HK-2 (cell line): ENCODE measurements at regions not wholly inside any gene's neighbourhood (a gene's known extent, or its start where the extent isn't known, plus 50 kb on each side); places are given as distances from the start of the nearest gene placed in this dataset.

Source experiments
- DNase-seq: peaks from one replicate; pipeline ENCODE4 v3.0.0-alpha.2; 2018; ENCODE audit not compliant: unreplicated experiment

GRCh38 chr12:18899162-18899561, 161.2 kb downstream of the CAPZA3 start:
- no peak for DNase-seq

GRCh38 chr12:18899678-18900317, 161.9 kb downstream of the CAPZA3 start:
- no peak for DNase-seq

GRCh38 chr12:18905134-18905533, 167.2 kb downstream of the CAPZA3 start:
- DNase-seq, result no peak

- no peak for DNase-seq
Observed at GRCh38 chr12:18906395-18906794, 168.5 kb downstream of the CAPZA3 start.

GRCh38 chr12:18907127-18907526, 169.2 kb downstream of the CAPZA3 start:
- no peak for DNase-seq

GRCh38 chr12:18907728-18908127, 169.8 kb downstream of the CAPZA3 start:
- DNase-seq, result no peak

GRCh38 chr12:18908191-18908590, 170.3 kb downstream of the CAPZA3 start:
- no peak for DNase-seq

- DNase-seq, result no peak
Observed at GRCh38 chr12:18919871-18920511, 182.1 kb downstream of the CAPZA3 start.

GRCh38 chr12:18922851-18923250, 184.9 kb downstream of the CAPZA3 start:
- no peak for DNase-seq

- DNase-seq, result no peak
Observed at GRCh38 chr12:18923721-18924120, 185.8 kb downstream of the CAPZA3 start.

- no peak for DNase-seq
Observed at GRCh38 chr12:18926188-18926587, 188.3 kb downstream of the CAPZA3 start.

GRCh38 chr12:18932211-18932610, 194.3 kb downstream of the CAPZA3 start:
- DNase-seq, result no peak

GRCh38 chr12:18932715-18933114, 194.8 kb downstream of the CAPZA3 start:
- no peak for DNase-seq

- DNase-seq, result no peak
Observed at GRCh38 chr12:18935371-18935965, 194.1 kb upstream of the PLEKHA5 start.

- no peak for DNase-seq
Observed at GRCh38 chr12:18939051-18939450, 190.5 kb upstream of the PLEKHA5 start.

- no peak for DNase-seq
Observed at GRCh38 chr12:18942669-18943068, 186.9 kb upstream of the PLEKHA5 start.

GRCh38 chr12:18943200-18943599, 186.3 kb upstream of the PLEKHA5 start:
- no peak for DNase-seq

- DNase-seq, result no peak
Observed at GRCh38 chr12:18946106-18946505, 183.4 kb upstream of the PLEKHA5 start.

- DNase-seq, result no peak
Observed at GRCh38 chr12:18951218-18951617, 178.3 kb upstream of the PLEKHA5 start.

GRCh38 chr12:18953505-18953904, 176.0 kb upstream of the PLEKHA5 start:
- no peak for DNase-seq

- no peak for DNase-seq
Observed at GRCh38 chr12:18955594-18955993, 173.9 kb upstream of the PLEKHA5 start.

GRCh38 chr12:18965203-18965602, 164.3 kb upstream of the PLEKHA5 start:
- no peak for DNase-seq

- DNase-seq, result no peak
Observed at GRCh38 chr12:18966954-18967353, 162.6 kb upstream of the PLEKHA5 start.
